Mesenchymal stem cell (in vitro differentiated cells and primary cell): ENCODE measurements at regions not wholly inside any gene's neighbourhood (a gene's known extent, or its start where the extent isn't known, plus 50 kb on each side); places are given as distances from the start of the nearest gene placed in this dataset.

Source experiments
- DNase-seq: peaks from one replicate; pipeline ENCODE4 v3.0.0-alpha.2; 2013
- H2AFZ ChIP-seq: one replicate; pipeline ENCODE4 v1.6.1; 2013; ENCODE audit warnings: low read depth, mild to moderate bottlenecking, control low read depth, inconsistent platforms, low read length, moderate library complexity
- H2AK5ac ChIP-seq: 2 replicates; pipeline ENCODE4 v1.6.1; 2013; ENCODE audit warnings: low read length, moderate library complexity, mild to moderate bottlenecking, inconsistent platforms; ENCODE audit not compliant: severe bottlenecking
- H2BK120ac ChIP-seq: one replicate; pipeline ENCODE4 v1.6.1; 2013; ENCODE audit warnings: low read depth, mild to moderate bottlenecking, inconsistent platforms, low read length, moderate library complexity
- H2BK12ac ChIP-seq, 2 experiments: one replicate each; pipeline ENCODE4 v1.6.1; 2013; ENCODE audit warnings: inconsistent platforms in 2 of 2, low read length in 2 of 2, mild to moderate bottlenecking in 2 of 2, moderate library complexity in 2 of 2, control low read depth in 1 of 2
- H2BK15ac ChIP-seq: one replicate; pipeline ENCODE4 v1.6.1; 2013; ENCODE audit warnings: mild to moderate bottlenecking, low read depth, inconsistent platforms; ENCODE audit not compliant: poor library complexity, severe bottlenecking
- H2BK5ac ChIP-seq: 2 replicates; pipeline ENCODE4 v1.6.1; 2013; ENCODE audit warnings: low read depth, mild to moderate bottlenecking, low read length, control low read depth, inconsistent platforms; ENCODE audit not compliant: poor library complexity, severe bottlenecking
- H3K14ac ChIP-seq, 2 experiments: one replicate each; pipeline ENCODE4 v1.6.1; 2013; ENCODE audit warnings: inconsistent platforms in 2 of 2, low read length in 2 of 2, control low read depth in 1 of 2, mild to moderate bottlenecking in 1 of 2, moderate library complexity in 1 of 2
- H3K18ac ChIP-seq, 2 experiments: one replicate each; pipeline ENCODE4 v1.6.1; 2013; ENCODE audit warnings: inconsistent platforms in 2 of 2, low read length in 2 of 2, control low read depth in 1 of 2, low read depth in 1 of 2, mild to moderate bottlenecking in 1 of 2
- H3K23ac ChIP-seq, 2 experiments: one replicate each; pipeline ENCODE4 v1.6.1; 2013; ENCODE audit warnings: inconsistent platforms in 2 of 2, low read length in 2 of 2, mild to moderate bottlenecking in 2 of 2, moderate library complexity in 2 of 2, control low read depth in 1 of 2
- H3K27ac ChIP-seq: 2 replicates; pipeline ENCODE4 v1.5.1; 2013; ENCODE audit warnings: mild to moderate bottlenecking, moderate library complexity, low read length, control low read depth, inconsistent platforms; ENCODE audit not compliant: poor library complexity, severe bottlenecking
- H3K27me3 ChIP-seq, 2 experiments: 2 replicates each; pipeline versions ENCODE4 v1.6.1 to v1.7.0; 2013; ENCODE audit warnings: low read length in 2 of 2, mild to moderate bottlenecking in 2 of 2, moderate library complexity in 2 of 2, control low read depth in 1 of 2, inconsistent platforms in 1 of 2; ENCODE audit not compliant: control insufficient read depth in 1 of 2, insufficient read depth in 1 of 2
- H3K36me3 ChIP-seq, 2 experiments: 2 replicates each; pipeline versions ENCODE4 v1.6.1 to v1.7.0; 2013; ENCODE audit warnings: low read length in 2 of 2, control low read depth in 1 of 2, inconsistent platforms in 1 of 2, low read depth in 1 of 2, mild to moderate bottlenecking in 1 of 2; ENCODE audit not compliant: insufficient read depth in 2 of 2, control insufficient read depth in 1 of 2
- H3K4ac ChIP-seq, 2 experiments: one replicate each; pipeline ENCODE4 v1.6.1; 2013; ENCODE audit warnings: inconsistent platforms in 2 of 2, low read length in 2 of 2, mild to moderate bottlenecking in 2 of 2, moderate library complexity in 2 of 2, control low read depth in 1 of 2, low read depth in 1 of 2
- H3K4me1 ChIP-seq: 2 replicates; pipeline ENCODE4 v1.6.1; 2013; ENCODE audit warnings: low read depth, low read length, control low read depth; ENCODE audit not compliant: control insufficient read depth, insufficient read depth
- H3K4me2 ChIP-seq: 2 replicates; pipeline ENCODE4 v1.6.1; 2013; ENCODE audit warnings: low read length, mild to moderate bottlenecking, inconsistent platforms; ENCODE audit not compliant: poor library complexity, severe bottlenecking
- H3K4me3 ChIP-seq, 2 experiments: 2 replicates each; pipeline versions ENCODE4 v1.5.1 to v1.7.0; 2013; ENCODE audit warnings: low read length in 2 of 2, mild to moderate bottlenecking in 2 of 2, control low read depth in 1 of 2, low read depth in 1 of 2; ENCODE audit not compliant: insufficient read depth in 1 of 2
- H3K79me1 ChIP-seq: replicated peaks from 2 replicates; pipeline ENCODE4 v1.6.1; 2013; ENCODE audit warnings: mild to moderate bottlenecking, control low read depth, low read length, inconsistent platforms; ENCODE audit not compliant: poor library complexity, severe bottlenecking
- H3K9ac ChIP-seq: 2 replicates; pipeline ENCODE4 v1.7.0; 2013; ENCODE audit warnings: mild to moderate bottlenecking, low read length, moderate library complexity
- H3K9me3 ChIP-seq: 2 replicates; pipeline ENCODE4 v1.7.0; 2013; ENCODE audit warnings: mild to moderate bottlenecking, low read length; ENCODE audit not compliant: control insufficient read depth
- H4K8ac ChIP-seq: one replicate; pipeline ENCODE4 v1.6.1; 2013; ENCODE audit warnings: inconsistent platforms, mild to moderate bottlenecking, low read length, moderate library complexity
- H4K91ac ChIP-seq: one replicate; pipeline ENCODE4 v1.6.1; 2013; ENCODE audit warnings: mild to moderate bottlenecking, low read length, inconsistent platforms
- WGBS: methylation state at CpG from one replicate; pipeline ENCODE4 v1.1.7; 2013; ENCODE audit warnings: mixed read lengths; 5-methylcytosine and 5-hydroxymethylcytosine counted together

DNA sequence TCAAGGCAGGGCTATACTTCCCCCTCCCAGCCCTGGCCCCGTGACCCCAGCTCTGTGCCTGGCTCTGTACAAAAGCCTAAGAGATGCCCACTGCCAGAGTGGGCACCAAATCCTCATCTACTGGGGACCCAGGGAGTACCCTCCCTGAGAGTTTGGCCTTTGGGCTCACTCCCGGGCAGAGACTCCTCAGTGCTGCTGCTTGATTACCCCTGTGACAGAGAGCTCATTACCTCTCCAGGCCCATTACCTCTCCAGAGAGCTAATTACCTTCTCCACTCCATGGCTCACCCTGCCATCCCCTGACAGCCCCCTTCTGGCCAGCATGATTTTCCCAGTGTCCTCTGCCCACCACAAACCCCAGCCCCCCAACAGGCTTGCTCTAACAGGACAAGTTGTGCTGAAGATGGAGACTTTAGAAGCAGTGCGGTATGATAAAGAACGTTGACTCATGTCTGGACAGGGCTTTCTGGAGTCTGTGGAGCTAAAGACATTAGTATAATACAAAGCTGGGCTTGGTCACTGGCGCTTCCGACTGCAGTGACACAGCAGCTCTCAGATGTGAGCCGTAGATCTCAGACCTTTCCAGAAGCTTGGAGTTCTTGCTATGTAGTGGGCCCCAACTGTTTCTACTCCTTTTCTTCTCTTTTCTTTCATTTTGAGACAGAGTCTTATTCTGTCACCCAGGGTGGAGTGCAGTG, 111.3 kb upstream of the KCTD7 start:
- H3K9me3 ChIP-seq: no peaks in the 10 kb centered on the region
- H3K36me3 ChIP-seq: no peaks in the 10 kb centered on the region
- H3K4me3 ChIP-seq: no peak overlapping the region
- no peak overlapping the region for H3K14ac ChIP-seq
- no peaks in the 10 kb centered on the region for H3K27me3 ChIP-seq
- H2BK120ac ChIP-seq: no peak overlapping the region
- H4K91ac ChIP-seq: no peak overlapping the region
- no peak overlapping the region for H2AK5ac ChIP-seq
- H3K9ac ChIP-seq: no peak overlapping the region
- no peak overlapping the region for H4K8ac ChIP-seq
- H2BK15ac ChIP-seq: no peak overlapping the region
- 81% methylated on average over 7 of the region's 7 CpGs for WGBS
- no peak overlapping the region for H3K27ac ChIP-seq
- H3K79me1 ChIP-seq: no peaks in the 10 kb centered on the region
- H3K4ac ChIP-seq: no peak overlapping the region
- no peak overlapping the region for H2BK5ac ChIP-seq
- no peak overlapping the region for H3K23ac ChIP-seq
- no peak overlapping the region for H2BK12ac ChIP-seq
- H2AFZ ChIP-seq: no peak overlapping the region
- no peak overlapping the region for H3K18ac ChIP-seq
- no peaks in the 10 kb centered on the region for H3K4me1 ChIP-seq
- no peak overlapping the region for H3K4me2 ChIP-seq
- DNase-seq: no peak

DNA sequence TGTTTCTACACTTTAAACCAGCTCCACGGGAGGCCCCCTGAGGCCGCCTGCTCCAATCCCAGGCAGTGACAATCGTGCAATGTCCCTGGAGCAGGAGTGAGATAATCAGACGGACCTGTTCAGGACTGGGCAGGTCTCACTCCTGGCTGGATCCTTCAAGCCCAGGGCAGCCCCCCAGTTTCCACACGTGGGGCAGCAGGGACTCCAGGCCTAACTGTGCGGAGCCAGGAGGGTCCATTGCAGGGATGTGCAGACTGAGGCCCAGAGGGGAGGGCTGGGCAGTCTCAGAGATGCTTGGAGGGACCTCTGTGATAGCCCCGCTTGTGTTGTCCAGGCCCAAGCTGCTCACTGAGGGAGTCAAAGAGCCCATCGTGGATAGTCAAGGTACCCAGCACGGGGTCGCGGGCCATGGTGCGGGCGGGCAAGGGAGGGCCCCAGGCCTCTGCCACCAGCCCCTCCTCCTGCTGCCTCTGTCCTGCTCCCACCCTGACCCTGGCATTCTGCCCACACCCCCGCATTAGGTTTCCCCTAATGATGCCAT, 110.5 kb upstream of the KCTD7 start:
- no peak overlapping the region for H3K4me3 ChIP-seq
- no peak overlapping the region for H3K27ac ChIP-seq
- no peaks in the 10 kb centered on the region for H3K9me3 ChIP-seq
- 90% methylated on average over 14 of the region's 14 CpGs for WGBS
- H3K4ac ChIP-seq: no peak overlapping the region
- H4K8ac ChIP-seq: no peak overlapping the region
- no peak overlapping the region for H3K9ac ChIP-seq
- H3K79me1 ChIP-seq: no peaks in the 10 kb centered on the region
- no peak overlapping the region for H3K18ac ChIP-seq
- no peaks in the 10 kb centered on the region for H3K27me3 ChIP-seq
- no peak overlapping the region for H4K91ac ChIP-seq
- no peak overlapping the region for H2AFZ ChIP-seq
- DNase-seq: no peak
- no peak overlapping the region for H2BK5ac ChIP-seq
- no peaks in the 10 kb centered on the region for H3K36me3 ChIP-seq
- H2BK15ac ChIP-seq: no peak overlapping the region
- no peak overlapping the region for H2BK120ac ChIP-seq
- no peak overlapping the region for H2BK12ac ChIP-seq
- H2AK5ac ChIP-seq: no peak overlapping the region
- H3K23ac ChIP-seq: no peak overlapping the region
- no peak overlapping the region for H3K4me2 ChIP-seq
- H3K4me1 ChIP-seq: no peaks in the 10 kb centered on the region
- H3K14ac ChIP-seq: no peak overlapping the region

DNA sequence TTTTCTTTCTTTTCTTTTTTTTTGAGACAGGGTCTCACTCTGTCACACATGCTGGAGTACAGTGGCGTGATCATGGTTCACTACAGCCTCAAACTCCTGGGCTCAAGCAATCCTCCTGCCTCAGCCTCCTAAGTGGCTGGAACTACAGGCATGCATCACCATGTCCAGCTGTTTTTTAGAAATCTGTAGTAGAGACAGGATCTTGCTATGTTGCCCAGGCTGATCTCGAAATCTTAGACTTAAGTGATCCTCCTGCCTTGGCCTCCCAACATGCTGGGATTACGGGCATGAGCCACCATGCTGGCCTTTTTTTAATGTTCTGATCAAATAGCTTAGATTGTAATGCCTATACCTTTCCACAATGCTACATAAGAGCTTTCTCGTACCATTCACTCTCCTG, 107.0 kb upstream of the KCTD7 start:
- no peak overlapping the region for H2BK5ac ChIP-seq
- DNase-seq: no peak
- H3K27ac ChIP-seq: no peak overlapping the region

DNA sequence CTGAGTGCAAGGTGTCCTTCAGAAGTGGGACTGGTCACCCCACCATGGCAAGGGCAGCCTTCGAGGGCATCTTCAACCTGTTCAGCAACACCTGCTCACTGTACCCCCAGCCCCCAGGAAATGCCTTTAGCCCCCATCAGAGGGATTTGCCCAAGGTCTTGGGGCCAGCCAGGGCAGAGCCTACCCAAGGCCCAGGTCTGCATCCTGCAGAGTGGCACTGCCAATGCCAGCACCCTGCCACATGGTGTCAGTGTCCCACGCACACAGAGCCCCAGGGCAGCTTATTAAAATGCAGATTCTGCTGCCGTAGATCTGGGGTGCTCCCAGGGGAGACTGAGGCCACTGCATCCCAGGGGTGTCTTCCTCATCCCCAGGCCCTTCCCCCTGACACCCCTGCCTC, 106.2 kb upstream of the KCTD7 start:
- H4K8ac ChIP-seq: no peak overlapping the region
- no peak overlapping the region for H3K4ac ChIP-seq
- H3K9me3 ChIP-seq: no peaks in the 10 kb centered on the region
- no peak overlapping the region for H2AFZ ChIP-seq
- no peak overlapping the region for H2BK5ac ChIP-seq
- no peak overlapping the region for H3K14ac ChIP-seq
- H3K79me1 ChIP-seq: no peaks in the 10 kb centered on the region
- no peaks in the 10 kb centered on the region for H3K27me3 ChIP-seq
- H4K91ac ChIP-seq: no peak overlapping the region
- no peak overlapping the region for H3K9ac ChIP-seq
- no peak overlapping the region for H2AK5ac ChIP-seq
- no peak overlapping the region for H3K27ac ChIP-seq
- DNase-seq: no peak
- H3K4me2 ChIP-seq: no peak overlapping the region
- WGBS: 66% methylated on average over 3 of the region's 3 CpGs
- H3K4me3 ChIP-seq: no peak overlapping the region
- H3K23ac ChIP-seq: no peak overlapping the region
- no peak overlapping the region for H2BK120ac ChIP-seq
- H3K36me3 ChIP-seq: peaks cover 0 to 12% of the 10 kb centered on the region in 2 experiments
- H2BK15ac ChIP-seq: no peak overlapping the region
- no peak overlapping the region for H3K18ac ChIP-seq
- H3K4me1 ChIP-seq: no peaks in the 10 kb centered on the region
- no peak overlapping the region for H2BK12ac ChIP-seq

More for the DNA sequence above, 107.0 kb upstream of the KCTD7 start:
- Histone ChIP-seq H3K18ac (no peak overlapping the region), H2AK5ac (no peak overlapping the region), H3K27me3 (no peaks in the 10 kb centered on the region), H3K4ac (no peak overlapping the region), H3K23ac (no peak overlapping the region), H2BK120ac (no peak overlapping the region), H3K36me3 (peaks cover 0 to 12% of the 10 kb centered on the region in 2 experiments), H2BK15ac (no peak overlapping the region), H3K9me3 (no peaks in the 10 kb centered on the region), H4K8ac (no peak overlapping the region), H3K4me2 (no peak overlapping the region), H2BK12ac (no peak overlapping the region), H3K14ac (no peak overlapping the region), H3K9ac (no peak overlapping the region), H3K4me1 (no peaks in the 10 kb centered on the region), H3K4me3 (no peak overlapping the region), H3K79me1 (no peaks in the 10 kb centered on the region), H4K91ac (no peak overlapping the region), H2AFZ (no peak overlapping the region)
- WGBS: 87% methylated on average over 3 of the region's 4 CpGs
